HG03060 (cell line): ENCODE measurements at regions not wholly inside any gene's neighbourhood (a gene's known extent, or its start where the extent isn't known, plus 50 kb on each side); places are given as distances from the start of the nearest gene placed in this dataset.
"Not testable (repeated sequence)": the region's sequence is repeated elsewhere in the genome, so short reads cannot be mapped to it uniquely, and the experiment has no call there.

Source experiments
- ATAC-seq: cut with Tn5 transposase; IDR thresholded peaks from one replicate; pipeline ENCODE4 v1.9.1; 2021; ENCODE audit warnings: low read depth, moderate number of reproducible peaks; ENCODE audit not compliant: unreplicated experiment

- peak; percentile 58 for ATAC-seq
Observed at GRCh38 chr3:124639406-124640237, 90.6 kb upstream of the UMPS start.

GRCh38 chr3:124640635-124641306 lies 89.5 kb upstream of the UMPS start:
- no peak for ATAC-seq

DNA sequence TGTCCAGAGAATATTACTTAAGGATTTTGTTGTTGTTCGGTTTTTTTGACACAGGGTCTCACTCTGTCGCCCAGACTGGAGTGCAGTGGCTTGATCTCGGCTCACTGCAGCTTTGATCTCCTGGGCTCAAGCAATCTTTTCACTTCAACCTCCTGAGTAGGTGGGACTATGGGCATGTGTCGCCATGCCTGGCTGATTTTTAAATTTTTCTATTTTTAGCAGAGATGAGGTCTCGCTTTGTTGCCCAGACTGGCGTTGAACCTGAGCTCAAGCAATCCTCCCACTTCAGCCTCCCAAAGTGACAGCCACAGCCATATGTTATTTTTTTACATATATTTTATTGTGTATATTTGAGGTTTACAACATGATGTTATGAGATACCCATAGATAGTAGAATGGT lies 86.8 kb upstream of the UMPS start:
- no peak for ATAC-seq

GRCh38 chr3:124646186-124646585 lies 84.1 kb upstream of the UMPS start:
- ATAC-seq, result not testable (repeated sequence)

GRCh38 chr3:124648551-124648950 lies 81.7 kb upstream of the UMPS start:
- ATAC-seq, result no peak

GRCh38 chr3:124650798-124651197 lies 79.5 kb upstream of the UMPS start:
- ATAC-seq, result no peak

GRCh38 chr3:124651416-124651815 lies 78.8 kb upstream of the UMPS start:
- not testable (repeated sequence) for ATAC-seq

GRCh38 chr3:124652009-124652408 lies 78.2 kb upstream of the UMPS start:
- ATAC-seq, result no peak

- ATAC-seq, result no peak
Observed at GRCh38 chr3:124653071-124653796, 77.0 kb upstream of the UMPS start.

DNA sequence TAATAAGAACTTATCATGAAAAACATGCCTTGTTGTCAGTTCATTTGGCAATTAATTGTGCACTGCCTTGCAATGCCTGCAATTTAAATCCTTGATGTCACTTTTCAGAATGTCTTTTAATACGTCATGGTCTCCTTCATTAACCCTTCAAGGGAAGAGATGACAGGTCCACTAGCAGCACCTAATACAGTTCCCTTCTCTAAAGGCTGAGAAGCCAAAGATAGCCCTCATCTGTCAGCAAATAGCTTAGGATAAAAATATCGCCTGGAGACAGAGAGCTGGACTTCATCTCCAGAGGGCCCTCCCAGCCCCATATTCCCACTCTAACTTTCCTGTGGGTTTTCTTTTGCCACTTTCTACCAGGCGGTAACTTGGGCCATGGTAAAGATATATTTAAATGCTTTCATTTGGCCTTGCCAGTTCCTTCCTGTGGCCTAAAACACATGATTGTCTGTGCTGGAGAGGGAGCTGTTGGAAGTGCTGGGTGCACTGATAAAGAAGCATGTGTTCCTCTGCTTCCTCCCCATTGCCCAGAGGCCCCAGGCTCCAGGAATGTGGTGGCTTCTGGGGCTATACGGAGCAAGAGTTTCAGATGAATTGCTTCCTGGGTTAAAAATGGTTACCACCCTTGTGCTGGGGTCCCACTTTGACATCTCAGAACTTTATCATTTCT lies 76.3 kb upstream of the UMPS start:
- ATAC-seq, result no peak

DNA sequence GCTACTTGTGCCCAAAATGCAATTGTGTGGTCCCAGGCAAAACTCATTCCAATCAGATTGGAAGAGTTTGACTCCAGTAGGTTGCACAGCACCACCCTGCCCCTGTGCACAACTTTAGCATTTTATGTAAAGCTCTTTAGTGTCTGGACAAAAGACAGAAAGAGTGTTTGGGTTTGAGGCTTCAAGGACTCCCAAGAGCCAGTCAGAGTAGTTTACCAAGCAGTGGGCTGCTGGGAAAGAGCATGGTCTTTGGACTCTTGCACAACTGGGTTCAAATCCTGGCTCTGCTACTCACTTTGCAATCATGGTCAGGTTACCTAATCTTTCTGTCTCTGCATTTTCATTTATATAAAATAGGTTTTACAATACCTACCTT lies 75.8 kb upstream of the UMPS start:
- no peak for ATAC-seq

- ATAC-seq, result no peak
Observed at GRCh38 chr3:124656531-124656930, 73.7 kb upstream of the UMPS start.

DNA sequence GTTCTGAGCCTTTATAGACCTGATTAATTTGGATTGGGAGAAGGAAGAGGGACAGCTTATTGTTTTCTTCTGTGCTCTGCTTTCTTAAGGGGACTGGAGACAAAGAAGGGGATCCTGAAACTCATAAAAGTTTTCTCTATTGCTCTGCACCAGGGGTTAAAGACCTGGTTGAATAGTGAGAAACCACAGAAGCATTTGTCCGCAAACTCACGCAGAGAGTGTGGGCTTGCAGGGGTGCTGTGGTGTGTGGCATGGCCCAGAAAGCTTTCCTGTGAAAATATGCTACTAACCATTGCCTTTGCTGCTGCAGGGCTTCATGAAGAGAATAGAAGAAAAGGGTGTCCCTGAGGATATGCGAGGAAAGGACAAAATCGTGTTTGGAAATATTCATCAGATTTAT lies 73.1 kb upstream of the UMPS start:
- ATAC-seq, result no peak

DNA sequence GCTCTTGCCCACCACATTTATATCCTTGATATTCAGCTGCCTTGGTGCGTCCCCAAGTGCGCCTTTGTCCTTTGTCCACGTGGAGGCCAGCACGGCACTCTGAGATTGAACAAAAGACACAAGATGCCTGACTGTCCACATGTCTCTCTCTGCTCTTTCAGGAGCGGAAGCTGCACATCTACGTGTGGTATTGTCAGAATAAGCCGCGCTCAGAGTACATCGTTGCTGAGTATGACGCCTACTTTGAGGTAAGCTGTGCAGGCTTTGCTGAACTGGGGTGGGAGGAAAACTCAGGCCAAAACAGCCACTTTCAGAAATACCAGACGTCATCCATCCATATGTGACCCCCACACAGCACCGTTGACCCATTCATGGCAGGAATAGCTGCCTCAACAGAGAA lies 72.0 kb upstream of the UMPS start:
- ATAC-seq, result no peak

GRCh38 chr3:124659175-124659574 lies 71.1 kb upstream of the UMPS start:
- no peak for ATAC-seq

DNA sequence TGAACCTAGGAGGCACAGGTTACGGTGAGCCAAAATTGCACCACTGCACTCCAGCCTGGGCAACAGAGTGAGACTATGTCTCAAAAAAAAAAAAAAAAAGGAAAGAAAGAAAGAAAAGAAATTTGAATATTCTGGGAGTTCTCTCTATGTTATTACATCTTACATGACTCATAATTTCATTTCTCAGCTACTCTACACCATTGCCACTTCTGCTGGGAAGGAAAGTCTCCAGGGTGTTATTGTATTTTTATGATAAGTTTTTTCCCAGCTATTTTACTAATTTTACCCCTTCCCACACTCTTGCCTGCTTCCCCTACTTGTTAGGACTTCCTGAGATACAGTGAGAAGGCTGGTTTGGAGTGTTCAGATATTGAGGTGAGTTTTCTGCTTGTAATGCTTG lies 69.7 kb upstream of the UMPS start:
- ATAC-seq, result no peak

DNA sequence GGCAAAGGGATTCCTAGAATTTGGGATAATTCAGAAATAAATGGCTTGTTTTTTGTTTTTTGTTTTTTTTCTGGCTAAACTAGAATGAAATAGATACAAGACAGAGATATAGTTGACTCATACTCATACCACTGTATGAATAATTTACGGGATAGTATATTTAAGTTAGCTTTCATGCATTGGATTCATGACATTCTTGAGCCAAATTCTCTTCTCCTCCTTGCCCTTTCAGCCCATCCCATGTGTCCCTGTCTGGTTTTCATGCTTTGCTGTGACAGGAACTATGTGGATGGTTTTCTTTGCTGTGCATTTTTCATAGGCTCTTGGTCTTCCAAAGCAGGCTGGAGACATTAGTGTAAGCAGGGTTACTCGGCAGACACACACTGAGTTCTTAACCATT lies 66.6 kb upstream of the UMPS start:
- no peak for ATAC-seq

DNA sequence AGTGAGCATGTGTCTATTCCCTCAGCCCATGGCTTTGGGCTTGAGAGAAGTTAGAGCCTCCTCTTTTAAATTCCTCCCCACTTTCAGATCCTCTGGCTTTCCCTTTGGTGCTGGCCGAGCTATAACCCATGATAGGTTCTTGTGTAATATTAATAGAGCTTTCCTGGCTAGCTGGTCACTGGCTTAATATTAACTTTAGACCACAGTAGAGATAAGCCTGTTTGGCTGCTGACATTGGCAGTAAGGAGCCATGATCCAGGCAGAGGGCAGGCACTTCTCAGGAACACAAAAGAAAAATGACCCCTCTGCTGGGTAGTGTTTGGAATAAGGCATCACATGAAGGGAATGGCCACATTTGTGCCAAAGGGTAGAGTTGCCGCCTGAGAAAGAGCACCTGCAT lies 65.4 kb upstream of the UMPS start:
- no peak for ATAC-seq

DNA sequence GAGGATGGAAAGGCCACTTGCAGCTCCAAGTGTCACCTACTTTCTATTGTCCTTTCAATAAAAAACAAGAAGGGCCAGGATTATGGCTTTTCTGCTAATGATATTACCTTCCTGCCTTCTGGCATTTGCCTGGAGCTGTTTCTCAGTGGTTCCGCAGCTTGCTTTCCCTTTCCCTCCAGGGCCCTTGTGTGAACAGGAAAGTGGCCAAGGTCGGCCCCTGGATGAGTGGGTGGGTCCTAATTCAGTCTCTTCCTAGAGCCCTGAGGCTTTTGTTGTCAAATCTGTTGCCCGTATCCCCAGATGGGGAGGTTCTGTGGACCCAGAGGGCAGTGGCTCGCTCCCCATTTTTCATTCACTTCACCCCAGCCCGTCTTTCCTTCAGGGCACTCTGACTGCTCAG lies 64.2 kb upstream of the UMPS start:
- ATAC-seq, result no peak

- no peak for ATAC-seq
Observed at GRCh38 chr3:124669470-124669869, 60.8 kb upstream of the UMPS start.

- ATAC-seq, result no peak
Observed at GRCh38 chr3:124671106-124671505, 59.1 kb upstream of the UMPS start.
